Progenitor cell of endocrine pancreas (in vitro differentiated cells): ENCODE measurements at regions not wholly inside any gene's neighbourhood (a gene's known extent, or its start where the extent isn't known, plus 50 kb on each side); places are given as distances from the start of the nearest gene placed in this dataset.

Experiments
- DNase-seq: peaks from one replicate; pipeline ENCODE4 v3.0.0; 2021; ENCODE audit warnings: low spot score; ENCODE audit not compliant: unreplicated experiment
- H3K27ac Mint-ChIP-seq: 2 replicates; pipeline ENCODE4 v1.8.0; 2021; ENCODE audit warnings: mild to moderate bottlenecking, moderate library complexity, mixed read lengths
- H3K27me3 Mint-ChIP-seq: 2 replicates; pipeline ENCODE4 v1.8.0; 2021; ENCODE audit warnings: mixed read lengths
- H3K36me3 Mint-ChIP-seq: 2 replicates; pipeline ENCODE4 v1.8.0; 2022; ENCODE audit warnings: mixed read lengths; ENCODE audit not compliant: insufficient read depth
- H3K4me1 Mint-ChIP-seq: 2 replicates; pipeline ENCODE4 v1.8.0; 2021; ENCODE audit warnings: low read depth, mixed read lengths
- H3K4me3 Mint-ChIP-seq: 2 replicates; pipeline ENCODE4 v1.8.0; 2021; ENCODE audit warnings: low read depth, mild to moderate bottlenecking, moderate library complexity, mixed read lengths
- H3K9me3 Mint-ChIP-seq: 2 replicates; pipeline ENCODE4 v1.8.0; 2021; ENCODE audit warnings: low read depth, mixed read lengths
- CTCF ChIP-seq: fragments of 200-600 bp; sonication (generic); IDR thresholded peaks from one replicate; pipeline ENCODE4 v1.5.0; 2021; ENCODE audit warnings: antibody characterized with exemption, mild to moderate bottlenecking; ENCODE audit not compliant: unreplicated experiment

GRCh38 chr2:40625849-40626248, 174.0 kb upstream of the SLC8A1 start:
- Mint-ChIP-seq H3K4me1 (no peaks in the 10 kb centered on the region), H3K4me3 (no peak overlapping the region), H3K36me3 (no peaks in the 10 kb centered on the region), H3K27me3 (no peaks in the 10 kb centered on the region), H3K9me3 (no peaks in the 10 kb centered on the region), H3K27ac (no peak overlapping the region)
- no peak for TF ChIP-seq CTCF
- no peak for DNase-seq

DNA sequence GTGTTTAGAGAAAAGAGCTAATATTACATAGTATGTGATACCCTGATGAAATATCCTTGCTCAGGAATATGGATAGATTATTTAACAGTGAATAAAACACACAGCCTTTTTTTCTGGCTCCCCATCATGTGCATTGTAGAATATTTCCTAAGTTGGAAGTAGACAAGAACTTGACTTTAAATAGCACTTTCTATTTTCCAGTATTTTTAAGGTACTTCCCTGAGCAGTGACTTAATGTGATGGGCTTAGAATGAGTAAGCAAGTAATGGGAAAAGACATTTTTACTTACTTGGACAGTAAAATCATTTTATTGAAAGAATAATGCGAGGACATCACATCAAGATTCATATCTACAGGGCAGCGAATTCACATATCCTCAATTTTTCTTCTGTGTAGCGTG, 176.7 kb upstream of the SLC8A1 start:
- H3K27ac Mint-ChIP-seq = no peak overlapping the region
- no peak for DNase-seq
- H3K27me3 Mint-ChIP-seq = no peaks in the 10 kb centered on the region
- no peak overlapping the region for H3K4me3 Mint-ChIP-seq
- H3K4me1 Mint-ChIP-seq = no peaks in the 10 kb centered on the region
- H3K36me3 Mint-ChIP-seq = no peaks in the 10 kb centered on the region
- TF ChIP-seq CTCF = no peak
- no peaks in the 10 kb centered on the region for H3K9me3 Mint-ChIP-seq

GRCh38 chr2:40629768-40630434, 178.0 kb upstream of the SLC8A1 start:
- Mint-ChIP-seq H3K27me3 (no peaks in the 10 kb centered on the region), H3K27ac (no peak overlapping the region), H3K9me3 (no peaks in the 10 kb centered on the region), H3K4me1 (no peaks in the 10 kb centered on the region), H3K36me3 (no peaks in the 10 kb centered on the region), H3K4me3 (no peak overlapping the region)
- no peak for TF ChIP-seq CTCF
- DNase-seq = no peak

DNA sequence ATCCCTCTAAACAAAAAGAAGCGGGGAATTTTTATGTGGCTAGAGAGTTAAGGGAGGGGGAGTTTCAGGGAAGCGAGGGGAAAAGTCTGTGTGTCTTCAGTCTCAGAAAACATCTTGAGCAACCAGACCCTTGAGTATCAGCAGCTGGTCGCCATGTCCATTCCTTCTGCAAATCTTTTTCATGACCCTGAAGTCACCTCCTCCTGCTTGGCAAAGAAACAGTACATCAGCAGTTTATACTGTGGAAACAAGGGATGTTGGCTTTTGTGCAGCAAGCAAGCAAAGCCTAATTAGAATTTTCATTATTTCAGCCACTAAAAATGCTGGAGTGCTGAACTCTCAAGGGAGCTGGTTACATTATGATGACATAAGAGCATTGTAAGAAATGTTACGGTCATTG, 187.4 kb upstream of the SLC8A1 start:
- H3K4me1 Mint-ChIP-seq = no peaks in the 10 kb centered on the region
- no peak for TF ChIP-seq CTCF
- no peak for DNase-seq
- H3K4me3 Mint-ChIP-seq = no peak overlapping the region
- no peaks in the 10 kb centered on the region for H3K9me3 Mint-ChIP-seq
- no peaks in the 10 kb centered on the region for H3K36me3 Mint-ChIP-seq
- peaks cover 10% of the 10 kb centered on the region for H3K27me3 Mint-ChIP-seq
- H3K27ac Mint-ChIP-seq = no peak overlapping the region

DNA sequence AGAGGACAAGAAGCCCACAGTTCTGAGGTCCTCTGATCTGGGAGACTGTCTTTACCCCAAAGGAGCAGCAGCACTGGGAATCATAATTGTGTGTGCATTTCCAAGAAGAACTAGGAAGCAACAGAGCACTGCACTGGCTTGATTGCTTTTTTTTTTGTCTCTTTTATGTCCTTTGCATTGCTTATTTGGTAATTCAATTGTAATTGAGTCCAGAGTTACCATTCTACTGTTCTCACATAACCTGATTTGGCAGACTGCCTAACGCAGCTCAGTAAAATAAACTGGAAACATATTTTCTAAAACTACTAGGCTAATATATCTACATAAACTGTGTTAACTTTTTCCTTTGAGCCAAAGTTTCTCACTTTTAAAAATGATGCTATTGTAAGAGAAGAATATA, 190.3 kb upstream of the SLC8A1 start:
- Mint-ChIP-seq H3K36me3 (no peaks in the 10 kb centered on the region), H3K9me3 (no peaks in the 10 kb centered on the region), H3K27ac (no peak overlapping the region), H3K27me3 (peaks cover 13% of the 10 kb centered on the region), H3K4me1 (no peaks in the 10 kb centered on the region), H3K4me3 (no peak overlapping the region)
- DNase-seq = no peak
- TF ChIP-seq CTCF = no peak
